Pons (tissue), 1 donor: ENCODE measurements at regions not wholly inside any gene's neighbourhood (a gene's known extent, or its start where the extent isn't known, plus 50 kb on each side); places are given as distances from the start of the nearest gene placed in this dataset.
"Not testable (repeated sequence)": the region's sequence is repeated elsewhere in the genome, so short reads cannot be mapped to it uniquely, and the experiment has no call there.

Source experiments
- DNase-seq: peaks from one replicate; pipeline ENCODE4 v3.0.0-alpha.2; 2016; ENCODE audit warnings: low spot score

GRCh38 chr21:20789729-20790500 is 208.3 kb upstream of the NCAM2 start:
- no peak for DNase-seq

DNA sequence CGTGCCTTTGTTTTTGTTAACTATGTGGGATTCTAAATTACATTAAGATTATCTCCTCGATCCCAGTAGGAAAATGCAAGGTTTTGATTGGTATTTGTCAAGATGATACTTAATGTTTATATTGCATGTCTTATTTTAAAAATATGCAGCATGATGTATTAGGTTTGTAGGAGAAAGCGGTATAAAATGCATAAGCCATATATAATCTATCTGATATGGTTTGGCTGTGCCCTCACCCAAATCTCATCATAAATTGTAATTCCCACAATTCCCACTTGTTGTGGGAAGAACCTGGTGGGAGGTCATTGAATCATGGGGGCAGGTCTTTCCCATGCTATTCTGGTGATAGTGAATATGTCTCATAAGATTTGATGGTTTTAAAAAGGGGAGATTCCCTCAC is 198.1 kb upstream of the NCAM2 start:
- no peak for DNase-seq

DNA sequence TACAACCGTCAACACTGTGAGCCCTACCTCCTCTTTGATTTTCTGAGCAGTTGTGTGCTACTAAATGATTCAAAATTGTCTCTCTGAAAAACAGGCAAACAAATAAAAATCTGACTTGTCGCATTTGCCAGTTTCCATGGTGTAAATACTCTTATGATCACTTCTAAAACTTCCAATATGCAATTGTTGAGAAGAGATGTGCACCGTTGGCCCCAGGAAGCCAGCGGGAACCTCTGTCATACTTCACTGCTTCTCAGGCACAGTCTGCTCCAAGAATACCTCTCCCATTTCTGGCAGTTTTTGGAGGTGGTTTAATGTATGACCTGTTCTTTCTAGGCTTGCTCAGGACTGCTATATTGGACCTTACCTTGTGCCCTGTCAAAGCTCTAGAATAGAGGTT is 196.0 kb upstream of the NCAM2 start:
- DNase-seq, result peak; percentile 67

DNA sequence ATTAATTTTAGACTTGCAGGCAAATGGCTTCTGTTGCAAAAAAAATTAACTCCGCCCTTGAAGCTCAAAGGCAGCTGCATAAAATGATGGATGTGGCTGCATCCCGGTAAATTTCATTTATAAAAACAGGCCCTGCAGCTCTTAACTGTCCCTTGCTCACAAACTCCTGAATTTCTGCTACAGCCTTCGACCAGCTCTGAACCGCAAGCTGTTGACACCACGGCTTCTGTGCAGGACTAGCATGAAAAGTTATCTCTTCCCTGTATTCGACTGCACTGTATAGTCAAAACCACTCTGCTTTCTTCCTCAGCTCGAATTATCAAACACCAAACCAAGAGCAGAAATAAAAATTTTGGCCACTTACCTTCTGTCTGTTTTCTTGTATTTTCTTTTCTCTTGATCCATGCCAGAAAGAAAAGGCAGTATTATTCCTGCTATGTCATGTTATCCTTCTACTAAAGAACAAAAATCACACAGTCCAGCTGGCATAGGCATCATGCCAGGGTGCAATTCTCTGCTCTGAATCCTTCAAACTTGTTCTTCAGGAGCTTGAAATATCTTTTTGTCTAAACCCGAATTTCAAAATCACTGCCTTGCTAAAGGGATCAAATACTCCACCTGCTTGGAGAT is 195.5 kb upstream of the NCAM2 start:
- peak; percentile 86 for DNase-seq

DNA sequence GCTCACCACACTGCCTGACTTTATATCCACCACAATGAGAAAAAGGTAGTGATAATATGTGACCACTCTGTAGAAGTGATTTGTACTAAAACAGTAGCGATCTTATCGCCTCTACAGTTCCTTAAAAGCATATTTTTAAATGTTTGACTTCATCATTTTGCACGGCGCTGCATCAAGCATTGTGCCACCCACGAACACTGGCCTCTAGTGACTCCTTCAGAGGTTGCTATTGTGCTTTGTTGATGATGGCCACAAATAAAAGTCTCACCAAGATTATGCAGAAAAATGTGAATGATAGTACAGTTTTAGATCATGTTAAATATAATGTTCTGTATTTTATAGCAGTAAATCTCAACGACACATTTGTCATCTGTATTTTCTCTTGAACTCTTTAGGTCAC is 186.5 kb upstream of the NCAM2 start:
- no peak for DNase-seq

DNA sequence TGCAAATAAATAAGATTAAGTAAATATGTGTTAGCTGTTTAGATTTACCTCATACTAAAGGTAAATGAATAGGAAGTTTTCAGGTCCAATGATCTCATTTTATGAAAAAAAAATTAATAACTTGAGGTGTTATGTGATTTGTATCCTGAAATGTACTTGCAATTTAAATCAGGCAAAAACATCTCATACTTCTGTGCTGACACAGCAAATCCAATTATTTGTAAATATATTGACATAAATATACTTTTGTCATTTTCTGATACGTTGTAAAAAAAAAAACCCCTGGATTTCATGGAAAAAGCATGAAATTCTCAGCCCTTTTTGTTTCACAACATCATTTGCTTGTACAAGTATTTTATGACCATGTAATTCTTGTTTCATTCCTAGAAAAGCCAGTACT is 184.1 kb upstream of the NCAM2 start:
- DNase-seq, result no peak

DNA sequence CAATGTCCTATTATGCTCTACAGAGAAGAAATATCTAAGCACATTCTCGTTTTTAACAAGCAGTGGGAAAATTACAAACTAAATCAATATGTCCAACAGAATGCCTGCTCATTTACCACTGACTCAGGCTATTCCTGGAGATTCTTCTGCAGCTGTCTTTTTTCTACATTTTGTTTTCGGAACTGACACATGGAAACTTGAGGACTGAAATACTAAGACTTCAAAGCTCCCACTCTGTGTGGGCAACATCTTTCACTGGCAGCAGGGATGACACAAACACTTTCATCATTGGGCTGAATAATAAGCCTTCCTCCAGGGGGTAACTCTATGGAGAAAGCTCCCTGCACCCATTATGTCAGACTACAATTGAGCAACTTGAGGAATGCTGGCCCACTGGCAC is 175.5 kb upstream of the NCAM2 start:
- no peak for DNase-seq

DNA sequence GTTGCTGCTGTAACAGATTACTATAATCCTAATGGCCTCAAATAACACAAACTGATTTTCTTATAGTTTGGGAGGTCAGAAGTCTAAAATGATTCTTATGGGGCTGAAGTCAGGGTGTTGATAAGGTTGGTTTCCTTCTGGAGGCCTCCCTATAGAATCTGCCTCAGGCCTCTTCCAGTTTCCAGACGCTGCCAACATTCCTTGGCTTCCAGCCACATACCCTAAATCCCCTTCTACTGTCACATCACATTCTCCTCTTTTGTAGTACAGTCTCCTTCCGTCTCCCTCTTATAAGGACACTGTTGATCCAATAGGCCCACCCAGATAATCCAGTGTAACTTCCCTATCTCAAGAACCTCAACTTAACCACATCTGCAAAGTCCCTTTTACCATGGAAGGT is 145.3 kb upstream of the NCAM2 start:
- no peak for DNase-seq

GRCh38 chr21:20856926-20857325 is 141.3 kb upstream of the NCAM2 start:
- DNase-seq, result no peak

- no peak for DNase-seq
These were observed 124.0 kb upstream of the NCAM2 start for GRCh38 chr21:20874202-20874601.

- peak; percentile 48 for DNase-seq
These were observed 122.5 kb upstream of the NCAM2 start for GRCh38 chr21:20875742-20876141.

DNA sequence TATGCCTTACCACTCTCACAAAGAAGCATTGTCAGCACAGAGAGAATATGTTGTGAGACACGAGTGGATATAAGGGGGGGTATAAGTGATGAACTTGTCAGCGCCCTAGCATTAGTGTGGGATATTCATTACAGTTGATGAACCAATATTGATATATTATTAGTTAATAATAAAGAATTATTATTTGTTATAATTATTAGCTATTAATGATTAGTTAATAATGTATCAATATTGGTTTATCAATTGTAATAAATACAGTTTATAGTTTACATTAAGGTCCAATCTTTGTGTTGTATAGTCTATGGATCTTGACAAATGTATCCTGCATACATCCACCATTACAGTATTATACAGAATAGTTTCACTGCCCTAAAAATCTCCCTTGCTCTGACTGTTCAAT is 120.2 kb upstream of the NCAM2 start:
- DNase-seq, result no peak

DNA sequence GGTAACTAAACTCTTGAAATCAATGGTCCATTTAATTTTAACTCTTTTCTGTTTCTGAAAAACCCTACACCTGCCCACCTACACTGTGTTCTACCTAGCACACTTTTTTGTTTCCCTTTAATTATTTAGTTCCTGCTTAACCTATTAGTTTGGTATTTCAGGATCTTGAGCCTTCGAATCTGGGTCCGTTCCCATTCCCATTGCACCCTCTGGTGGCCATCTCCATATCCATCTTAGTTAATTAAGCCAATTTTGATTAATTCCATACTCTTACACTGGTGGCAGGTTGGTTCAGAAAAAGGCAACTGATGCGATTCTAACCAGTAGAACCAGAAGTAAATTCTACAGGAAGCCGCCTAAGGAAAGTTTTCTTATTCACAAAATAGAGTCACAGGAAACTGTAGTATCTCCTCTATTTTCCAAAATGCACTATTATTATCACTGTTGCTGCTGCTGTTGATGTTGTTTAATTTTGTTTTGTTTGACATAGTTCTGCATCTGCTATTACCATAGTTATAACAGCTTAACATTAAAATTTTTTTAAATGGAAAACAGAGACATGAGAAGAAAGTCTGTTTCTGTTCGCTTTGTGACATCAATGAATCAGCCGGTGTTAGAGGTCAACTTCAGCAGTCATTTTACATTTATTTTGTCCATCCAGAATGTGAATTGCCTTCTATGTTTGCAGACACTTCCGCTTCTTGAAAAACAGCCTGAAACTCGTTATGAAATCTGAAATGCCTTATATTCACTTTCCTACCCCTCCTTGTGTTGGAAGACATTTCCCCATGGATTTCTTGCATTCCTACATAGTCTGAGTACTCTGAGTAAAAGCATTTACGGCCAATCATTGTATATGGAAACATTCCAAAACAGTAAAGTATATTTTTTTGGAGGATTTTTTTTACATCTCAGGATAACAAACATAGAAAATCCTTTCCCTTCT is 115.5 kb upstream of the NCAM2 start:
- peak; percentile 72 for DNase-seq

DNA sequence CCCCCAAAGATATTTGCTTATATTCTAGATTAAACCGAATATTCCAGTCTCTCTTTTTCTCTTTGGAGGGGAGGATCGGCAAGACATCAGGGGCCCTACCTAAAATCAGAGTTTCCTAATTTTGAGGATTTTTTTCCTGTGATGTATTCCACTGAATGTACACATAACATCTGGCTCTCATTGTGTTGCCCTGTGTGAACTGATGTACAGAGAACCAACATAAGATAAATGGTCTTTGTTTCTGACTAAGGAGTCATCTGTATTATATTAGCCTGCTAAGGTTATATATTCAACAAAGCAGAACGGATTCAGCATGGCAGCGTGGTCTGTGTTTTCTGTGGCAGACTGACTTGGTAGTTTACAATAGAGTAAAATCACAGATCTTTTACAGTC is 114.8 kb upstream of the NCAM2 start:
- DNase-seq, result no peak

GRCh38 chr21:20902511-20902910 is 95.7 kb upstream of the NCAM2 start:
- peak; percentile 92 for DNase-seq

DNA sequence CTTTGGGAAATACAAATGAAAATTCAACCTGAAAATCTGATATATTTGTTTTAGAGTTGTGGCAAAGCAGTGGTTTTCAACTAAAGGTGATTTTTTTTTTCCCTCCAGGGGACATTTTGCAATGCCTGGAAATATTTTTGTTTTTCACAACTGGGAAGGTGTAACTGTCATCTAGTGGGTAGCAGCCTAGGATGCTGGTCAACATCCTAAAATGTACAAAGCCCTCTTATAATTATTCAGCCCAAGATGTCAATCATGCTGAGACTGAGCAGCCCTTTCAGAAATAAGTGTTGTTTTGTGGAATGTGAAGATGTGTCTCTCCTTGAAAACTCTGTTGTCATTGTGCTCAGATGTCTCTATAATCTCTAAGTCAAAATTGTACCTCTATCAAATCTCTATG is 95.2 kb upstream of the NCAM2 start:
- peak; percentile 58 for DNase-seq

DNA sequence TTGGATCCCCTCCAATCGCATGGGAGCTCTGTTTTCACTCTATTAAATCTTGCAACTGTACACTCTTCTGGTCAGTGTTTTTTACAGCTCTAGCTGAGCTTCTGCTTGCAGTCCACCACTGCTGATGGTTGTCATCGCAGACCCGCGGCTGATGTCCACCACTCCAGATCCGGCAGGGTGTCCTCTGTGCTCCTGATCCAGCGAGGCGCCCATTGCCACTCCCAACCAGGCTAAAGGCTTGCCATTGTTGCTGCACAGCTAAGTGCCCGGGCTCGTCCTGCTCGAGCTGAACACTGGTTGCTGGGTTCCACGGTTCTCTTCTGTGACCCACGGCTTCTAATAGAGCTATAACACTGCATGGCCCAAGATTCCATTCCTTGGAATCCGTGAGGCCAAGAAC is 70.7 kb upstream of the NCAM2 start:
- DNase-seq, result not testable (repeated sequence)

DNA sequence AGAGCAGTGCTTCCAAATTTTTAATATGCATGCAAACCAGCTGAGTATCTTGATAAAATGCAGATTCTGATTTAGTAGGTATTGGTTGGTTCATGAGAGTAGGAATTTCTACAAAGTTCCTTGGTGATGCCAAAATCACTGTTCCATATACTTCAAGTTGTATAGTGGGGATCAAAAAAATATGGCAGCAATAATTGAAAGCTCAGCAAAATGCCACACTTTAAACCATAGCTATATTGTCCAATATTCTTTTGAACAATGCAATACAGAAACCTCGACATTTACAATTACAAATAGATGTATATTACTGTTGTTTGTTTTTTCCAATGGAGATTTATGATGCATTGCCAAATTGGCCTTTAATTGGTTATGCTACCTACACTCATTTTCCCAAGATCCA is 55.7 kb upstream of the NCAM2 start:
- DNase-seq, result no peak

DNA sequence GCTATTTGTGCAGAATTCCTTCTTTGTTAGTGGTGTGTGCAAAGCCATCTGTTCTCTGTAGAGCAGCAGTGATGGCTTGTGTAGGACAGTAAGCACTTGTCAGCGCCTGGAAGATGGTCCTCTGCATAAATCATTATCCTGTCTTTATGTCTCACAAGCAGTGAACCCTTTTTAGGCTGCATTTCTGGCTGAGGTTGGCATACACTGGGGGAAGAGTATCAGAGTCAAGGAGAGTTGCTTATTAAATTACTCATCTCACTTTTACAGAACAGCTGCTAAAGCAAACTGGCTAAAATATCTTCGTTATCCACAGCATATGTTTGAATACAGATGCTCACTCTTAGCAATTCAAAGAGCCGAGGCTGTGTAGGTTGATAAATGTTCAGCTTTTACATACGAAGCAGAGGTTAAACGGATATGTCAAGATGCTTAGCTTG is 54.6 kb upstream of the NCAM2 start:
- DNase-seq, result peak; percentile 86

DNA sequence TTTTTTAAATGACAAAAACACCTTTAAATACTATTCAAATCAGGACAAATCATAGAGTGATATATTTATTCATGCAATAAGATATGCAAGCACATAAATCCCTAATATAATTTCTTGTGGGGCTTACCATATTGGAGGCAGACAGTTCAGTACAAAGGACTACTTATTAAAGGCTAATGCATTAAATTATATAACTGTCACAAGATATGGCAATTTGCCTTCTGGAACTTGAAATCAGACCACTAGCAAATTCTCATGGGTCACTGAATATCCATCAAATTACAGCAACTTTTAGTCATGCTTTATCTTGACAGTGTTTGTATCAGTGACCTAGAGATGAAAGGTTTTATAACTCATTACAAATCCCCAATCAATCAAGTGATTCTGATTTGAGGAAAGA is 54.1 kb upstream of the NCAM2 start:
- DNase-seq, result no peak

GRCh38 chr21:20946701-20947100 is 51.5 kb upstream of the NCAM2 start:
- no peak for DNase-seq
